ENCODE measurements at regions not wholly inside any gene's neighbourhood (a gene's known extent, or its start where the extent isn't known, plus 50 kb on each side); places are given as distances from the start of the nearest gene placed in this dataset.

- TF ChIP-seq CTCF (conservative IDR thresholded peaks at IDR 0.05 in 1 of 2, IDR thresholded peaks at IDR 0.05 in 1 of 2; ENCODE audit: extremely low read depth in 1 of 2, insufficient read depth in 1 of 2, low read depth in 1 of 2, low read length in 2 of 2) (no peak), EZH2 (IDR thresholded peaks at IDR 0.05; ENCODE audit: borderline replicate concordance, low read length) (no peak)
Measured at GRCh38 chr2:157989227-157989626, 112.4 kb upstream of the UPP2 start.
